ENCODE measurements at regions not wholly inside any gene's neighbourhood (a gene's known extent, or its start where the extent isn't known, plus 50 kb on each side); places are given as distances from the start of the nearest gene placed in this dataset.

DNA sequence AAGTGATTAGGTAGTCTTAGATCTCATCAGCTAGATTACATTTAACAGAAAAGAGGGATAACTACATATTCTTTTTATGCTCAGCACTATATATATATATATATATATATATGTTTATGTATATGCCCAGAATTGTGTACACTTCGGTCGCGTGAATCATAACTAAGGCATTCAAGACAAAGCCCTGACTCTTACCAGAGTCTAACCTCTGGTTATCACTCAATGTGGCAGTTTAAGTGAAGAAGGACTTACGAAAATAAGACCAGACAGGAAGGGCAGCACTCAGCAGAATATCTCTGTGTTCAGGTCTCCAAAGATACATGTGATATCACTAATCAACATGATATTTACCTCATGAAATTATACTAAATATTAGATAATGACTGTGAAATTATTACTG is 1326.7 kb downstream of the MRPL39 start:
- H4K20me1 ChIP-seq (ENCODE audit: insufficient read depth) = no peaks in the 10 kb centered on the region
- TF ChIP-seq CTCF (conservative IDR thresholded peaks at IDR 0.05; ENCODE audit: low read depth, low read length) = no peak
- H3K4me2 ChIP-seq = no peak overlapping the region
- no peaks in the 10 kb centered on the region for H3K27me3 ChIP-seq (ENCODE audit: insufficient read depth, low read depth)
- no peaks in the 10 kb centered on the region for H3K36me3 ChIP-seq (ENCODE audit: insufficient read depth)
- no peak overlapping the region for H3K9ac ChIP-seq
- no peak overlapping the region for H2AFZ ChIP-seq (ENCODE audit: low read depth)
- no peaks in the 10 kb centered on the region for H3K79me2 ChIP-seq (ENCODE audit: insufficient read depth, low read depth)
- no peaks in the 10 kb centered on the region for H3K4me1 ChIP-seq (ENCODE audit: low read depth, poor library complexity, severe bottlenecking)
- H3K27ac ChIP-seq = no peak overlapping the region
- no peak overlapping the region for H3K4me3 ChIP-seq (IDR thresholded peaks at IDR 0.05; ENCODE audit: insufficient read depth, low read depth, low read length)

GRCh38 chr21:24278711-24279110 is 1328.6 kb downstream of the MRPL39 start:
- Histone ChIP-seq H3K27ac (no peak overlapping the region), H3K4me3 (IDR thresholded peaks at IDR 0.05; ENCODE audit: insufficient read depth, low read depth, low read length) (no peak overlapping the region), H3K36me3 (ENCODE audit: insufficient read depth) (no peaks in the 10 kb centered on the region), H3K79me2 (ENCODE audit: insufficient read depth, low read depth) (no peaks in the 10 kb centered on the region), H3K27me3 (ENCODE audit: insufficient read depth, low read depth) (no peaks in the 10 kb centered on the region), H2AFZ (ENCODE audit: low read depth) (no peak overlapping the region), H3K4me1 (ENCODE audit: low read depth, poor library complexity, severe bottlenecking) (no peaks in the 10 kb centered on the region), H3K4me2 (no peak overlapping the region), H4K20me1 (ENCODE audit: insufficient read depth) (no peaks in the 10 kb centered on the region), H3K9ac (no peak overlapping the region)
- no peak for TF ChIP-seq CTCF (conservative IDR thresholded peaks at IDR 0.05; ENCODE audit: low read depth, low read length)

GRCh38 chr21:24276204-24276603 is 1331.1 kb downstream of the MRPL39 start:
- H3K27ac ChIP-seq = no peak overlapping the region
- TF ChIP-seq CTCF (conservative IDR thresholded peaks at IDR 0.05; ENCODE audit: low read depth, low read length) = no peak
- H3K4me3 ChIP-seq (IDR thresholded peaks at IDR 0.05; ENCODE audit: insufficient read depth, low read depth, low read length) = no peak overlapping the region
- H3K4me2 ChIP-seq = no peak overlapping the region
- H3K27me3 ChIP-seq (ENCODE audit: insufficient read depth, low read depth) = no peaks in the 10 kb centered on the region
- H2AFZ ChIP-seq (ENCODE audit: low read depth) = no peak overlapping the region
- H3K79me2 ChIP-seq (ENCODE audit: insufficient read depth, low read depth) = no peaks in the 10 kb centered on the region
- H3K9ac ChIP-seq = no peak overlapping the region
- H3K36me3 ChIP-seq (ENCODE audit: insufficient read depth) = no peaks in the 10 kb centered on the region
- H4K20me1 ChIP-seq (ENCODE audit: insufficient read depth) = no peaks in the 10 kb centered on the region
- no peaks in the 10 kb centered on the region for H3K4me1 ChIP-seq (ENCODE audit: low read depth, poor library complexity, severe bottlenecking)

GRCh38 chr21:24275616-24276015 is 1331.7 kb downstream of the MRPL39 start:
- no peaks in the 10 kb centered on the region for H3K27me3 ChIP-seq (ENCODE audit: insufficient read depth, low read depth)
- H4K20me1 ChIP-seq (ENCODE audit: insufficient read depth) = no peaks in the 10 kb centered on the region
- H2AFZ ChIP-seq (ENCODE audit: low read depth) = no peak overlapping the region
- no peak overlapping the region for H3K4me3 ChIP-seq (IDR thresholded peaks at IDR 0.05; ENCODE audit: insufficient read depth, low read depth, low read length)
- no peaks in the 10 kb centered on the region for H3K36me3 ChIP-seq (ENCODE audit: insufficient read depth)
- H3K9ac ChIP-seq = no peak overlapping the region
- H3K79me2 ChIP-seq (ENCODE audit: insufficient read depth, low read depth) = no peaks in the 10 kb centered on the region
- H3K4me2 ChIP-seq = no peak overlapping the region
- no peaks in the 10 kb centered on the region for H3K4me1 ChIP-seq (ENCODE audit: low read depth, poor library complexity, severe bottlenecking)
- no peak overlapping the region for H3K27ac ChIP-seq
- TF ChIP-seq CTCF (conservative IDR thresholded peaks at IDR 0.05; ENCODE audit: low read depth, low read length) = no peak
